SK-N-MC (cell line): ENCODE measurements at regions not wholly inside any gene's neighbourhood (a gene's known extent, or its start where the extent isn't known, plus 50 kb on each side); places are given as distances from the start of the nearest gene placed in this dataset.
"Not testable (repeated sequence)": the region's sequence is repeated elsewhere in the genome, so short reads cannot be mapped to it uniquely, and the experiment has no call there.

ENCODE experiments used
- DNase-seq: peaks from one replicate; pipeline ENCODE4 v3.0.0-alpha.2; 2011; ENCODE audit warnings: low read depth, low spot score
- H3K27ac ChIP-seq: fragments of 200-600 bp; sonication (generic); 2 replicates; pipeline ENCODE4 v1.5.1; 2016; ENCODE audit warnings: mixed run types
- H3K36me3 ChIP-seq: fragments of 200-600 bp; sonication (generic); 2 replicates; pipeline ENCODE4 v1.6.1; 2017; ENCODE audit warnings: antibody characterized with exemption, low read length, mixed read lengths; ENCODE audit not compliant: insufficient read depth
- H3K4me3 ChIP-seq: fragments of 200-600 bp; sonication (generic); 2 replicates; pipeline ENCODE4 v1.5.1; 2016
- H3K9ac ChIP-seq: fragments of 200-600 bp; sonication (generic); 2 replicates; pipeline ENCODE4 v1.8.0; 2017; ENCODE audit warnings: mixed run types, mixed read lengths; ENCODE audit not compliant: insufficient read length
- H3K9me3 ChIP-seq: fragments of 200-600 bp; sonication (generic); 2 replicates; pipeline ENCODE4 v1.6.1; 2017; ENCODE audit warnings: low read depth, mild to moderate bottlenecking, antibody characterized with exemption, low read length, moderate library complexity, mixed read lengths
- EZH2 ChIP-seq: fragments of 200-600 bp; sonication (generic); IDR thresholded peaks from one replicate; pipeline ENCODE4 v1.6.1; 2017; ENCODE audit warnings: antibody characterized with exemption
- FOXP2 ChIP-seq: optimal IDR thresholded peaks from 2 replicates; pipeline ENCODE3; 2011; ENCODE audit warnings: mild to moderate bottlenecking, moderate library complexity; ENCODE audit not compliant: insufficient read depth; ENCODE audit errors: extremely low read length, control extremely low read depth
- POLR2AphosphoS5 ChIP-seq: IDR thresholded peaks from 2 replicates; pipeline ENCODE4 v1.6.1; 2012; ENCODE audit warnings: mild to moderate bottlenecking, low read depth, low read length, borderline replicate concordance

- H3K9ac ChIP-seq = no peak overlapping the region
- no peaks in the 10 kb centered on the region for H3K9me3 ChIP-seq
- TF ChIP-seq POLR2AphosphoS5 (no peak), EZH2 (no peak), FOXP2 (no peak)
- no peak overlapping the region for H3K27ac ChIP-seq
- no peak overlapping the region for H3K4me3 ChIP-seq
- DNase-seq = no peak
- no peaks in the 10 kb centered on the region for H3K36me3 ChIP-seq
Observed at GRCh38 chr13:48875047-48875446, 100.7 kb upstream of the FNDC3A start.

DNA sequence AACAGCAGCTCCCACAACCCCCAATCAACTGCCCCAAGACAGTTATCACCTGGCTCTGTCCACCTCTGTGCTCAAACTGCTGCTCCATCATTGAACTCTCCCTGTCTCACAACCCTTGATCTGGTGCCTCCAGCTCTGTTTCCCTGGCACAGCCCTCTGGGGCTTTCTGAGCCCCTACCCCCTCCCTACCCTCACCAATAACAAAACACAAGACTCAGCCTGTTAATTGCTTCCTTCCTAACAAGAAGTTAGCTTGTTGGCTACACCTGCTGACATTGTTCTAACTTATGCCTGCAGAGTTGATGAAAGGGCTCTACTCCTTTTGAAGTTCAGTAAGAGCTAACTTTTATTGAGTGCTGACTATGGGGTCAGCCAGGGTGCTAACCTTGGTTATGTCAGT is 99.4 kb upstream of the FNDC3A start:
- Histone ChIP-seq H3K36me3 (no peaks in the 10 kb centered on the region), H3K9ac (no peak overlapping the region), H3K27ac (no peak overlapping the region), H3K9me3 (no peaks in the 10 kb centered on the region), H3K4me3 (no peak overlapping the region)
- no peak for TF ChIP-seq FOXP2
- TF ChIP-seq POLR2AphosphoS5 = no peak
- TF ChIP-seq EZH2 = no peak
- DNase-seq = no peak

DNA sequence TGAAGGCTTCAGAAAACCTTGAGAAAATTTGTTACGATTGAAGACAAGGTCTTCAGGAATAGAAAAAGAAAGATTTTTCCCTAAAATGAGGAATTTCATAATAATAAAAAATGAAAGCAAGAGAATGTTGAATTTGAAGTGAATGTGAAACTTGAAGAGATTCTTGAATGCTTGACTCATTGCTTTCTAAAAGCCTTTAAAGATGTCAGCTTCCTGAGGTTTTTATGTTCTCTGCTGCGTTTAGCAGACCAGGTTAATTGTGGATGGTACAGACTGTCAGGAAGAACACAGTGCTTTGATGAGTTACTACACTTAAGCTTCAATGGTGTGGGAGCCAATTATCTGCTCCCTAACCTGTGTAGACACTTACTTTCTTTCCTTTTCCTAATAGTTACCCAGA is 96.3 kb upstream of the FNDC3A start:
- TF ChIP-seq POLR2AphosphoS5 (no peak), EZH2 (no peak), FOXP2 (no peak)
- no peak for DNase-seq
- H3K4me3 ChIP-seq = no peak overlapping the region
- no peak overlapping the region for H3K9ac ChIP-seq
- no peak overlapping the region for H3K27ac ChIP-seq
- H3K9me3 ChIP-seq = no peaks in the 10 kb centered on the region
- no peaks in the 10 kb centered on the region for H3K36me3 ChIP-seq

GRCh38 chr13:48879854-48880253 is 95.9 kb upstream of the FNDC3A start:
- Histone ChIP-seq H3K36me3 (no peaks in the 10 kb centered on the region), H3K4me3 (no peak overlapping the region), H3K27ac (no peak overlapping the region), H3K9ac (no peak overlapping the region), H3K9me3 (no peaks in the 10 kb centered on the region)
- no peak for DNase-seq
- no peak for TF ChIP-seq POLR2AphosphoS5
- TF ChIP-seq FOXP2 = no peak
- TF ChIP-seq EZH2 = no peak

- H3K27ac ChIP-seq, H3K9me3 ChIP-seq, H3K9ac ChIP-seq, H3K36me3 ChIP-seq, DNase-seq, H3K4me3 ChIP-seq: not testable (repeated sequence)
Observed at GRCh38 chr13:48883786-48884185, 91.9 kb upstream of the FNDC3A start.

DNA sequence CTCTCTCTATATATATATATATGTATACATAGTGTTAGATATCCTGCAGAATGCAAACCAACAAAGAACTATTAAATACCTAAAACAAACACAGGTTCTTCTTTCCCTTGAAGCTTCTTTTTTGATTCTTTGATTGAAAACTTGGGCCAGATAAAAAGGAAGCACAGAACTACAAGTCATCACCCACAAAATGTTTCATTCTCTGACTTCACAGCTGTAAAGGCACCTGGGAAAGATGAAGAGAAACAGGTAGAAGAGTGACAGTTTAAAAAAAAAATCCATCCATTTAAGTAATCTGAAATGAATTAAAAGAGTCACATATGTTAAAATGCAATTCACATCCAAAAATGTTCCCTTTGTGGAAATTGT is 90.7 kb upstream of the FNDC3A start:
- no peaks in the 10 kb centered on the region for H3K36me3 ChIP-seq
- H3K9ac ChIP-seq = no peak overlapping the region
- TF ChIP-seq POLR2AphosphoS5 (no peak), FOXP2 (no peak), EZH2 (no peak)
- no peak overlapping the region for H3K4me3 ChIP-seq
- H3K9me3 ChIP-seq = no peaks in the 10 kb centered on the region
- DNase-seq = no peak
- no peak overlapping the region for H3K27ac ChIP-seq

- Histone ChIP-seq H3K9me3 (no peaks in the 10 kb centered on the region), H3K36me3 (no peaks in the 10 kb centered on the region), H3K27ac (no peak overlapping the region), H3K4me3 (no peak overlapping the region), H3K9ac (no peak overlapping the region)
- TF ChIP-seq POLR2AphosphoS5 (no peak), EZH2 (no peak), FOXP2 (no peak)
- no peak for DNase-seq
Observed at GRCh38 chr13:48888613-48889012, 87.1 kb upstream of the FNDC3A start.

- DNase-seq = no peak
- H3K27ac ChIP-seq = no peak overlapping the region
- H3K36me3 ChIP-seq = no peaks in the 10 kb centered on the region
- no peaks in the 10 kb centered on the region for H3K9me3 ChIP-seq
- H3K4me3 ChIP-seq = no peak overlapping the region
- no peak for TF ChIP-seq POLR2AphosphoS5
- no peak for TF ChIP-seq EZH2
- no peak for TF ChIP-seq FOXP2
- no peak overlapping the region for H3K9ac ChIP-seq
Observed at GRCh38 chr13:48890391-48890790, 85.3 kb upstream of the FNDC3A start.

DNA sequence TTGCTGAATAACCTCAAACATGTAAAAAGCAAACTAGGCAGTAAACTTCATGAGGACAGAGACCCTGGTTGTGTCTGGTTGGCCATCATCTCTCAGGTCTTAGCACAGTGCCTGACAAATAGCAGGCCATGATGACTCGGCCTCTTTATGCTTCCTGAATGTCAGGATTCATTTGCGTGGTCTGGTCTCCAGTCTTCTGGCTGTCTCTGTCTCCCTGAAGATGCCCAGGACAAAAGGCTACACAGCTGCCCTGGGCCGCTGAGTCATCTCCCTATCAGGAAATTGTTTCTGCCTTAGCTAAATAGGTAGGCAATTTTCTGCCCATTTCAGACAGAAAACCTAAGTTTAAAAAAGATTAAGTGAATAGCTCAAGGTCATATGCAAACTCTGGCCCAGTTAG is 84.1 kb upstream of the FNDC3A start:
- H3K36me3 ChIP-seq = no peaks in the 10 kb centered on the region
- no peaks in the 10 kb centered on the region for H3K9me3 ChIP-seq
- no peak overlapping the region for H3K9ac ChIP-seq
- DNase-seq = no peak
- TF ChIP-seq EZH2 (no peak), POLR2AphosphoS5 (no peak), FOXP2 (no peak)
- no peak overlapping the region for H3K27ac ChIP-seq
- H3K4me3 ChIP-seq = no peak overlapping the region

DNA sequence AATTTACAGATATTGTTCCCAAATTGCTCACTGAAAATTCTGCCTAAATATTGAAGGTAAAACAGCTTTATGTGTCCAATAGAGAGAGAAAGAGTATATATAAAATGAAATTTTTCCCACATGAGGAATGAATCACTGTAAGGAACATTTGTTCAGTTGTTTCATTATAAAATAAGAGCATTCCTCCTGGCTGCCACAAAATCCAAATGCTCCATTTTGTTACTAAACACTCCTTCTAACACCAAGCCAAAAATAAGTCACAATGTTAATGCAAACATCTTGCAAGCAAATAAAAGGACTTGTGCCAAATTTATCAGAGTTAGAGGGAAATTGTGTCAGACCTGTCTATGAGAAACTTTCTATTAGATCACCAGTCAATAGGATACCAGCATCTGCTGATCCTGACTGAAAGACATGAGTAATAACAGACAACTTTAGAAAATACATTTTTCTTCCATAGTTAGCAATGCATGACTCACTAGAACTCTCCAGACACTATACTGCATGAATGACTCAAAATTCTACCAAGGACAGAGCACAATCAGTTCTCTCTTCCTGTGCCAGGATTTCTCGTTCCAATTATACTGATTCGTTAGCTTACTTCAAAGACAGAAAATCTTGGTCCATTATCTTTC is 83.5 kb upstream of the FNDC3A start:
- H3K27ac ChIP-seq = no peak overlapping the region
- no peak for DNase-seq
- H3K4me3 ChIP-seq = no peak overlapping the region
- no peaks in the 10 kb centered on the region for H3K36me3 ChIP-seq
- no peaks in the 10 kb centered on the region for H3K9me3 ChIP-seq
- no peak overlapping the region for H3K9ac ChIP-seq
- TF ChIP-seq FOXP2 = no peak
